ENCODE measurements at regions not wholly inside any gene's neighbourhood (a gene's known extent, or its start where the extent isn't known, plus 50 kb on each side); places are given as distances from the start of the nearest gene placed in this dataset.

DNA sequence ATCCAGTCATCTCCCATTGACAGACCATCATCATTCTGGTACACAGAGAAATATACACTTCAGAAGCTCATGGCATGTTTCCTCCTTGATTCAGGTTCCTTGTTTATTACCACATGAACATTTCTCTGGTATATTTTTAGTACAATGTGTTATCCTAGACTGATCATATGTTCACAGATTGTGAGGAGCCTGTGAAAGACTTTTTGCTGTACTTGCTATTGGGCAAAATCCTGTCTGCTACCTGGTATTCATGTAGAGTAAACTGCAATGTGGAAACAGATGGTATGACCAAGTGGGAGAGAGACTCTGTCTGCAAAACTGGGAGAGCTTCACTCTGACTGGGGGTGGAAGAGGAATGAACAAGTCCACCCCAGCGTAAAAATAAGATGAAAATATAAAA is 657.2 kb downstream of the IRS1 start:
- DNase-seq: no peak
- Mint-ChIP-seq H3K4me3 (no peak overlapping the region), H3K36me3 (ENCODE audit: low read depth) (no peaks in the 10 kb centered on the region), H3K27ac (no peak overlapping the region), H3K4me1 (ENCODE audit: low read depth) (no peaks in the 10 kb centered on the region), H3K27me3 (no peaks in the 10 kb centered on the region), H3K9me3 (no peaks in the 10 kb centered on the region)
- ChIA-PET CTCF (no interaction called here), POLR2A (no interaction called here)
- intact Hi-C loops (cut with micrococcal nuclease): no loop called here
- TF ChIP-seq, protein P1, sequence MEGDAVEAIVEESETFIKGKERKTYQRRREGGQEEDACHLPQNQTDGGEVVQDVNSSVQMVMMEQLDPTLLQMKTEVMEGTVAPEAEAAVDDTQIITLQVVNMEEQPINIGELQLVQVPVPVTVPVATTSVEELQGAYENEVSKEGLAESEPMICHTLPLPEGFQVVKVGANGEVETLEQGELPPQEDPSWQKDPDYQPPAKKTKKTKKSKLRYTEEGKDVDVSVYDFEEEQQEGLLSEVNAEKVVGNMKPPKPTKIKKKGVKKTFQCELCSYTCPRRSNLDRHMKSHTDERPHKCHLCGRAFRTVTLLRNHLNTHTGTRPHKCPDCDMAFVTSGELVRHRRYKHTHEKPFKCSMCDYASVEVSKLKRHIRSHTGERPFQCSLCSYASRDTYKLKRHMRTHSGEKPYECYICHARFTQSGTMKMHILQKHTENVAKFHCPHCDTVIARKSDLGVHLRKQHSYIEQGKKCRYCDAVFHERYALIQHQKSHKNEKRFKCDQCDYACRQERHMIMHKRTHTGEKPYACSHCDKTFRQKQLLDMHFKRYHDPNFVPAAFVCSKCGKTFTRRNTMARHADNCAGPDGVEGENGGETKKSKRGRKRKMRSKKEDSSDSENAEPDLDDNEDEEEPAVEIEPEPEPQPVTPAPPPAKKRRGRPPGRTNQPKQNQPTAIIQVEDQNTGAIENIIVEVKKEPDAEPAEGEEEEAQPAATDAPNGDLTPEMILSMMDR (IDR thresholded peaks at IDR 0.05): no peak
- no peak for ATAC-seq

DNA sequence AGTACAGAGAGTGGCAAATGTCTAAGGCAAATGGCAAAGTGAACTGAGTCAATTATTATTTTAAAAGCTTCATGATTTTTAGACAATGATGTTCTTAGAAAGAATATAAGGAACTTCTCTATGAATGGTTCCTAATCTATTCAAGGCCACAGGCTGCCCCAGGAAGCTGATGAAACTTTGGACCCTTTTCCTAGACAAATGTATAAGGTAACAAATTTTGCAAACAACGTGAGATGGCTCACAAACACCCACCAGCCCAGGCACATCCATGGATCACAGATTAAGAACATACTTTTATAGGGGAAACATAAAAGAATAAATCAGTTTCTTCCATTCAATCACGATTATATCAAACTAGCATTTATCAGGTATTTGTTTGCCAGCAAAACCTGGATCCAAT is 659.0 kb downstream of the IRS1 start:
- no peaks in the 10 kb centered on the region for H3K27me3 Mint-ChIP-seq
- DNase-seq (no peak), ATAC-seq (no peak)
- H3K4me3 Mint-ChIP-seq: no peak overlapping the region
- intact Hi-C loops (cut with micrococcal nuclease): no loop called here
- TF ChIP-seq, protein P1 (IDR thresholded peaks at IDR 0.05): no peak
- ChIA-PET POLR2A (no interaction called here), CTCF (no interaction called here)
- H3K36me3 Mint-ChIP-seq (ENCODE audit: low read depth): no peaks in the 10 kb centered on the region
- no peak overlapping the region for H3K27ac Mint-ChIP-seq
- peaks cover 2% of the 10 kb centered on the region for H3K4me1 Mint-ChIP-seq (ENCODE audit: low read depth)
- no peaks in the 10 kb centered on the region for H3K9me3 Mint-ChIP-seq

DNA sequence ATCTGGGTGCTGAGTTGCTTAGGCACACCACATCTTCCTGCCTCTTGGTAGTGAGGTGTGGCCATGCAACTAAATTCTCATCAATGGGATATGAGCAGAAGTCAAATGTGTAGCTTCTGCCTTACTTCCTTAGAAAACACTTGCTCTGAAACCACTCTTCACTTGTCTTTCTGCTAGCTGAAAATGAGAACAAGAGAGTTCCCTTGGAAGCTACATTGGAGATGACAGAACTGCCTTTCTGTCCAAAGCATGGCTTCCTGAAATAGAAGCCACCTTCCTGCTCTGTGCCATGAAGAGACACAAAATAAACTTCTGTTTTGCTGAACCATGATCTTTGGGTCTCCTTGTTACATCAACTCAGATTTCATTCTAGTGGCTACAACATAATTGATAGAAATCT is 659.9 kb downstream of the IRS1 start:
- Mint-ChIP-seq H3K4me1 (ENCODE audit: low read depth) (peaks cover 2% of the 10 kb centered on the region), H3K27me3 (no peaks in the 10 kb centered on the region), H3K4me3 (no peak overlapping the region), H3K36me3 (ENCODE audit: low read depth) (no peaks in the 10 kb centered on the region), H3K9me3 (no peaks in the 10 kb centered on the region), H3K27ac (no peak overlapping the region)
- ATAC-seq (no peak), DNase-seq (no peak)
- TF ChIP-seq, protein P1 (IDR thresholded peaks at IDR 0.05): no peak
- ChIA-PET CTCF (no interaction called here), POLR2A (no interaction called here)
- intact Hi-C loops (cut with micrococcal nuclease): no loop called here

DNA sequence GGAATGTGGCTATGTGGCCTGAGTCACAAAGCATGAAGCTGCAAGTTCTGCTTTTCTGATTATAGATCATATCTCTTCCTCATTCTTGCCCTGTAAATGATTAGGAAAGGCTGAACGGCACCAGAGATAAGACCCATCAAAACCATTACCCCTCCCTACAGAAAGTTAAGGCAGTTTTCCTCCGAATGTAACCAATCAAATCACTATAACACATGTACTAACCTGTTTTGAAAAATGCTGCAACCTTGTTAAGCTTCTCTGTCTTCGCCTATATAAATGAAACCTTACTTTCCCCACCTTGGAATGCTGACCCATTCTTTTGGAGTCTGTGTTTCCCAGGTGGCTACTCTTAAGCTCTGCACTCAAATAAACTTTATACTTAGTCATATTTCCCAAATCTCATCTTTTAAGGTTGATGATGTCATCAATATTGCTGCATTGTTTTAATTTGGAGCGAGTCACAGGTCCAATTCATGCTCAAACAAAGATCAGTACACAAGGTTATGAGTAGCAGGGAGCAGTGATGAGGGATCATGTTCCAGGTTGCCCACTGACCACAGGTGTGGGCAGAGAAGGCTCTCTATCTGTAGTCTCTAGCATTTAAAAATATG is 662.3 kb downstream of the IRS1 start:
- H3K4me1 Mint-ChIP-seq (ENCODE audit: low read depth): peaks cover 2% of the 10 kb centered on the region
- H3K36me3 Mint-ChIP-seq (ENCODE audit: low read depth): no peaks in the 10 kb centered on the region
- no peak overlapping the region for H3K4me3 Mint-ChIP-seq
- ChIA-PET CTCF (no interaction called here), POLR2A (no interaction called here)
- H3K9me3 Mint-ChIP-seq: no peaks in the 10 kb centered on the region
- intact Hi-C loops (cut with micrococcal nuclease): no loop called here
- DNase-seq (no peak), ATAC-seq (no peak)
- H3K27ac Mint-ChIP-seq: no peak overlapping the region
- TF ChIP-seq, protein P1 (IDR thresholded peaks at IDR 0.05): no peak
- peaks cover 3% of the 10 kb centered on the region for H3K27me3 Mint-ChIP-seq

DNA sequence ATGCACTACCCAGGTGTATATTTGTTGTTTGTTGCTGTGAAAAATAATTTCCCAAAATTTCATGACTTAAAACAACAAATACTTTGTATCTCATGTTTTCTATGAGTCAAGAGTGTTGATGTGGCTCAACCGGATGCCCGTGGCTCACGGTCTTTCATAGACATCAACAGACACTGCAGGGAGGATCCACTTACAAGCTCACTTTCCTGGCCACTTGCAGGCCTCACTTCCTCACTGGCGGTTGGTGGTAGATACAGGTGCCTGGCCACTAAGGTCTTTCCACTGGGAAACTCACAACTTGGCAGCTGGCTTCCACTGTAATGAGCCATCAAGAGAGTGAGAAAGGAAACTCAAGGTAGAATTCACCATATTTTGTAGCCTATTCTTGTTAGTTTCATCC is 662.9 kb downstream of the IRS1 start:
- no peak for ATAC-seq
- H3K4me1 Mint-ChIP-seq (ENCODE audit: low read depth): peaks cover 2% of the 10 kb centered on the region
- intact Hi-C loops (cut with micrococcal nuclease): no loop called here
- CTCF ChIA-PET: no interaction called here
- H3K4me3 Mint-ChIP-seq: no peak overlapping the region
- H3K27ac Mint-ChIP-seq: no peak overlapping the region
- TF ChIP-seq, protein P1 (IDR thresholded peaks at IDR 0.05): no peak
- no peak for DNase-seq
- H3K9me3 Mint-ChIP-seq: no peaks in the 10 kb centered on the region
- no peaks in the 10 kb centered on the region for H3K36me3 Mint-ChIP-seq (ENCODE audit: low read depth)
- POLR2A ChIA-PET: no interaction called here
- peaks cover 3% of the 10 kb centered on the region for H3K27me3 Mint-ChIP-seq
